HG03354 (cell line): ENCODE measurements at regions not wholly inside any gene's neighbourhood (a gene's known extent, or its start where the extent isn't known, plus 50 kb on each side); places are given as distances from the start of the nearest gene placed in this dataset.

Experiments used
- ATAC-seq: cut with Tn5 transposase; IDR thresholded peaks from one replicate; pipeline ENCODE4 v1.9.1; 2021; ENCODE audit warnings: mild to moderate bottlenecking; ENCODE audit not compliant: unreplicated experiment, poor library complexity, severe bottlenecking

GRCh38 chr15:47622055-47622454 is 95.2 kb upstream of the SEMA6D start:
- ATAC-seq: no peak

- no peak for ATAC-seq
These were observed 92.8 kb upstream of the SEMA6D start for GRCh38 chr15:47624503-47624902.

GRCh38 chr15:47639042-47639441 is 78.3 kb upstream of the SEMA6D start:
- no peak for ATAC-seq

- ATAC-seq: no peak
These were observed 77.2 kb upstream of the SEMA6D start for GRCh38 chr15:47640079-47640478.

GRCh38 chr15:47640901-47641300 is 76.4 kb upstream of the SEMA6D start:
- ATAC-seq: no peak

GRCh38 chr15:47644722-47645121 is 72.6 kb upstream of the SEMA6D start:
- ATAC-seq: no peak

- ATAC-seq: no peak
These were observed 66.7 kb upstream of the SEMA6D start for GRCh38 chr15:47650564-47650963.

GRCh38 chr15:47652328-47652727 is 65.0 kb upstream of the SEMA6D start:
- ATAC-seq: no peak

- no peak for ATAC-seq
These were observed 64.5 kb upstream of the SEMA6D start for GRCh38 chr15:47652844-47653243.

GRCh38 chr15:47661661-47662180 is 55.6 kb upstream of the SEMA6D start:
- no peak for ATAC-seq

GRCh38 chr15:47663101-47663500 is 54.2 kb upstream of the SEMA6D start:
- ATAC-seq: no peak
